Upper lobe of right lung (tissue), 1 donor: ENCODE measurements at regions not wholly inside any gene's neighbourhood (a gene's known extent, or its start where the extent isn't known, plus 50 kb on each side); places are given as distances from the start of the nearest gene placed in this dataset.

Source experiments
- ATAC-seq: fragments of 200-7000 bp; cut with Tn5 transposase; one replicate; pipeline ENCODE4 v1.9.1; 2020; ENCODE audit warnings: mild to moderate bottlenecking, moderate library complexity
- DNase-seq: peaks from one replicate; pipeline ENCODE4 v3.0.0-alpha.2; 2020
- H3K27ac ChIP-seq: fragments of 200-600 bp; one replicate; pipeline ENCODE4 v1.8.0; 2022
- H3K27me3 ChIP-seq: fragments of 200-600 bp; one replicate; pipeline ENCODE4 v1.8.0; 2022; ENCODE audit warnings: mild to moderate bottlenecking
- H3K36me3 ChIP-seq: fragments of 200-600 bp; one replicate; pipeline ENCODE4 v1.8.0; 2022
- H3K4me1 ChIP-seq: fragments of 200-600 bp; one replicate; pipeline ENCODE4 v1.8.0; 2022
- H3K4me3 ChIP-seq: fragments of 200-600 bp; one replicate; pipeline ENCODE4 v1.8.0; 2022; ENCODE audit warnings: mild to moderate bottlenecking
- H3K9me3 ChIP-seq: fragments of 200-600 bp; one replicate; pipeline ENCODE4 v1.8.0; 2022
- CTCF ChIP-seq: fragments of 200-600 bp; IDR thresholded peaks from one replicate; pipeline ENCODE4 v1.8.0; 2022; ENCODE audit warnings: antibody characterized with exemption
- intact Hi-C: fragments of 100-400 bp; cut with DNase I; formaldehyde crosslinking; loops from one replicate; pipeline ENCODE4 v1.11.0; 2022
- donor health status: DM: no; HTN: yes; CAD: no; lungs with severe emphysema.

- ATAC-seq (peak; percentile 12), DNase-seq (no peak)
- TF ChIP-seq CTCF = no peak
- intact Hi-C loops = no loop called here
- no peak overlapping the region for H3K27ac ChIP-seq
- H3K36me3 ChIP-seq = no peaks in the 10 kb centered on the region
- H3K27me3 ChIP-seq = no peaks in the 10 kb centered on the region
- no peak overlapping the region for H3K4me3 ChIP-seq
- no peaks in the 10 kb centered on the region for H3K9me3 ChIP-seq
- no peaks in the 10 kb centered on the region for H3K4me1 ChIP-seq
Measured at GRCh38 chr7:72466797-72467196, 54.7 kb upstream of the CALN1 start.

GRCh38 chr7:72465521-72465920 lies 53.4 kb upstream of the CALN1 start:
- Histone ChIP-seq H3K36me3 (no peaks in the 10 kb centered on the region), H3K27ac (no peak overlapping the region), H3K9me3 (no peaks in the 10 kb centered on the region), H3K4me1 (no peaks in the 10 kb centered on the region), H3K4me3 (no peak overlapping the region), H3K27me3 (no peaks in the 10 kb centered on the region)
- no peak for TF ChIP-seq CTCF
- no peak for DNase-seq
- intact Hi-C loops = no loop called here
- ATAC-seq = no peak

- Histone ChIP-seq H3K9me3 (no peaks in the 10 kb centered on the region), H3K4me3 (no peak overlapping the region), H3K27ac (no peak overlapping the region), H3K36me3 (no peaks in the 10 kb centered on the region), H3K27me3 (no peaks in the 10 kb centered on the region), H3K4me1 (no peaks in the 10 kb centered on the region)
- ATAC-seq = no peak
- intact Hi-C loops = no loop called here
- no peak for DNase-seq
- TF ChIP-seq CTCF = no peak
Measured at GRCh38 chr7:72462311-72462710, 50.2 kb upstream of the CALN1 start.
